ENCODE measurements at regions not wholly inside any gene's neighbourhood (a gene's known extent, or its start where the extent isn't known, plus 50 kb on each side); places are given as distances from the start of the nearest gene placed in this dataset.

- H3K9me3 ChIP-seq: no peaks in the 10 kb centered on the region
- H3K27ac ChIP-seq: peak overlapping the region in 2 of 4 donors; percentile 41 to 50
- DNase-seq: no peak
- H3K4me1 ChIP-seq: peaks cover 0 to 23% (median 6%) of the 10 kb centered on the region in 4 donors
- TF ChIP-seq POLR2A (IDR thresholded peaks at IDR 0.05) (no peak), CTCF (IDR thresholded peaks at IDR 0.05) (no peak)
- no peak overlapping the region for H3K4me3 ChIP-seq
- no peaks in the 10 kb centered on the region for H3K27me3 ChIP-seq
- no peaks in the 10 kb centered on the region for H3K36me3 ChIP-seq
These were observed 139.2 kb upstream of the NAMPT start for GRCh38 chr7:106423821-106424475.

- Histone ChIP-seq H3K4me3 (no peak overlapping the region), H3K27ac (no peak overlapping the region), H3K36me3 (no peaks in the 10 kb centered on the region), H3K9me3 (no peaks in the 10 kb centered on the region), H3K4me1 (peaks cover 0 to 23% (median 6%) of the 10 kb centered on the region in 4 donors), H3K27me3 (no peaks in the 10 kb centered on the region)
- DNase-seq: no peak
- TF ChIP-seq CTCF (IDR thresholded peaks at IDR 0.05): no peak
- TF ChIP-seq POLR2A (IDR thresholded peaks at IDR 0.05): no peak
These were observed 138.3 kb upstream of the NAMPT start for GRCh38 chr7:106423111-106423510.

- Histone ChIP-seq H3K9me3 (no peaks in the 10 kb centered on the region), H3K4me3 (no peak overlapping the region), H3K36me3 (no peaks in the 10 kb centered on the region), H3K4me1 (peaks cover 0 to 23% (median 6%) of the 10 kb centered on the region in 4 donors), H3K27me3 (no peaks in the 10 kb centered on the region), H3K27ac (peak overlapping the region; percentile 40 to 80 (median 69))
- DNase-seq: peak in 2 of 3 donors; percentile 48 to 70
- TF ChIP-seq POLR2A (IDR thresholded peaks at IDR 0.05) (no peak), CTCF (IDR thresholded peaks at IDR 0.05) (no peak)
These were observed 136.5 kb upstream of the NAMPT start for GRCh38 chr7:106421181-106421762.

GRCh38 chr7:106420736-106421135, 136.0 kb upstream of the NAMPT start:
- Histone ChIP-seq H3K9me3 (no peaks in the 10 kb centered on the region), H3K27me3 (no peaks in the 10 kb centered on the region), H3K36me3 (no peaks in the 10 kb centered on the region), H3K4me1 (peaks cover 0 to 21% (median 6%) of the 10 kb centered on the region in 4 donors), H3K27ac (peak overlapping the region; percentile 40 to 80 (median 69)), H3K4me3 (no peak overlapping the region)
- no peak for DNase-seq
- no peak for TF ChIP-seq CTCF (IDR thresholded peaks at IDR 0.05)
- TF ChIP-seq POLR2A (IDR thresholded peaks at IDR 0.05): no peak

GRCh38 chr7:106420210-106420609, 135.4 kb upstream of the NAMPT start:
- peaks cover 0 to 16% (median 2%) of the 10 kb centered on the region in 4 donors for H3K4me1 ChIP-seq
- DNase-seq: no peak
- no peak for TF ChIP-seq CTCF (IDR thresholded peaks at IDR 0.05)
- no peak for TF ChIP-seq POLR2A (IDR thresholded peaks at IDR 0.05)
- no peaks in the 10 kb centered on the region for H3K27me3 ChIP-seq
- H3K36me3 ChIP-seq: no peaks in the 10 kb centered on the region
- no peaks in the 10 kb centered on the region for H3K9me3 ChIP-seq
- no peak overlapping the region for H3K27ac ChIP-seq
- no peak overlapping the region for H3K4me3 ChIP-seq

All from Peyer's patch (tissue), 4 donors.